K562 (cell line): ENCODE measurements at regions not wholly inside any gene's neighbourhood (a gene's known extent, or its start where the extent isn't known, plus 50 kb on each side); places are given as distances from the start of the nearest gene placed in this dataset.

Experiments used
- ATAC-seq: fragments of 200-7000 bp; cut with Tn5 transposase; 3 replicates; pipeline ENCODE4 v1.9.1; 2020; ENCODE audit warnings: moderate library complexity
- BruUV-seq: library from RNA; stranded (reverse); fragments of 400-500 nt; replicated peaks from 2 replicates; lab custom pipeline; 2021; lab: Mats Ljungman, UMichigan
- CTCF ChIA-PET: fragments of 300-600 bp; formaldehyde crosslinking; extraction: SDS; loops from one replicate; lab custom pipeline; 2021; ENCODE audit warnings: low intra/inter-chr PET ratio; lab: Yijun Ruan, JAX
- POLR2A ChIA-PET: fragments of 300-600, 350-650 bp; sonication (Branson Sonifier 250); formaldehyde crosslinking; extraction: SDS; loops from one replicate; lab custom pipeline; 2021; ENCODE audit warnings: antibody characterized with exemption, inconsistent platforms; lab: Yijun Ruan, JAX
- DNase-seq, 4 experiments: peaks; one replicate each; pipeline versions ENCODE4 v3.0.0 to v3.0.0-alpha.2; 2011 to 2018; ENCODE audit warnings: low spot score in 3 of 4, mixed read lengths in 3 of 4; ENCODE audit errors: extremely low read depth in 1 of 4
- FAIRE-seq: peaks from 2 replicates; lab custom pipeline; 2011; peaks lifted over from hg19 to GRCh38; lab: Jason Lieb, UNC
- H2AFZ ChIP-seq: 2 replicates; pipeline ENCODE4 v1.6.0; 2011; ENCODE audit warnings: low read depth, low read length, control low read depth, inconsistent platforms
- H3K27ac ChIP-seq: fragments of 200-600 bp; 3 replicates; pipeline ENCODE4 v1.8.0; 2011; ENCODE audit warnings: low read depth, mild to moderate bottlenecking, control low read depth, inconsistent platforms, low read length, moderate library complexity, mixed read lengths; ENCODE audit errors: extremely low read depth
- H3K27me3 ChIP-seq, 2 experiments: fragments of 300-600 bp in 1 of 2; 2 replicates in 1 of 2; 3 replicates in 1 of 2; pipeline versions ENCODE4 v1.6.0 to v1.8.0; 2011; ENCODE audit warnings: inconsistent platforms in 2 of 2, low read length in 2 of 2, mild to moderate bottlenecking in 1 of 2, mixed read lengths in 1 of 2, moderate library complexity in 1 of 2; ENCODE audit not compliant: control insufficient read depth in 2 of 2, insufficient read depth in 2 of 2
- H3K36me3 ChIP-seq: fragments of 300-600 bp; 3 replicates; pipeline ENCODE4 v1.8.0; 2011; ENCODE audit warnings: mild to moderate bottlenecking, low read length, inconsistent platforms; ENCODE audit not compliant: control insufficient read depth, insufficient read depth
- H3K4me1 ChIP-seq, 2 experiments: fragments of 200-600 bp in 1 of 2; replicated peaks in 1 of 2; 2 replicates in 1 of 2; 3 replicates in 1 of 2; pipeline versions ENCODE4 v1.5.1 to v1.8.0; 2011; ENCODE audit warnings: inconsistent platforms in 2 of 2, low read length in 2 of 2, mild to moderate bottlenecking in 1 of 2, mixed read lengths in 1 of 2, moderate library complexity in 1 of 2; ENCODE audit not compliant: control insufficient read depth in 2 of 2, insufficient read depth in 2 of 2
- H3K4me2 ChIP-seq: 2 replicates; pipeline ENCODE4 v1.6.1; 2011; ENCODE audit warnings: low read length, control low read depth, inconsistent platforms, mixed read lengths; ENCODE audit not compliant: insufficient read depth
- H3K4me3 ChIP-seq: fragments of 200-600 bp; sonication (generic), shearing (Covaris generic); 2 replicates; pipeline ENCODE4 v1.5.1; 2016; ENCODE audit warnings: control low read depth, inconsistent platforms
- H3K79me2 ChIP-seq: fragments of 200-600 bp; 3 replicates; pipeline ENCODE4 v1.8.0; 2011; ENCODE audit warnings: low read length, inconsistent platforms; ENCODE audit not compliant: control insufficient read depth, insufficient read depth
- H3K9ac ChIP-seq, 2 experiments: 2 replicates each; pipeline versions ENCODE4 v1.6.0 to v1.6.1; 2011; ENCODE audit warnings: low read depth in 2 of 2, low read length in 2 of 2, control low read depth in 1 of 2, inconsistent platforms in 1 of 2, mild to moderate bottlenecking in 1 of 2, mixed read lengths in 1 of 2; ENCODE audit not compliant: insufficient read depth in 1 of 2
- H3K9me1 ChIP-seq: one replicate; pipeline ENCODE4 v1.6.0; 2011; ENCODE audit warnings: inconsistent platforms, mild to moderate bottlenecking, low read length, moderate library complexity; ENCODE audit not compliant: control insufficient read depth, insufficient read depth
- H3K9me3 ChIP-seq: replicated peaks from 2 replicates; pipeline ENCODE4 v1.5.1; 2011; ENCODE audit warnings: low read depth, low read length, inconsistent platforms; ENCODE audit not compliant: control insufficient read depth, insufficient read depth
- H4K20me1 ChIP-seq: replicated peaks from 2 replicates; pipeline ENCODE4 v1.6.1; 2011; ENCODE audit warnings: low read length, inconsistent platforms, mixed read lengths; ENCODE audit not compliant: control insufficient read depth, insufficient read depth
- NR1H2 ChIP-seq: sonication (generic); formaldehyde crosslinking; IDR thresholded peaks from 2 replicates; pipeline ENCODE4 v1.4.0; 2020; ENCODE audit warnings: mild to moderate bottlenecking, missing genetic modification reagents
- PHB ChIP-seq: fragments of 250-450 bp; sonication (Bioruptor Pico); IDR thresholded peaks from 2 replicates; pipeline ENCODE4 v1.5.0; 2021
- SNAPC5 ChIP-seq: fragments of 250-450 bp; sonication (Bioruptor Pico); IDR thresholded peaks from 2 replicates; pipeline ENCODE4 v1.8.0; 2021; ENCODE audit warnings: moderate library complexity, mild to moderate bottlenecking, inconsistent platforms
- TCFL5 ChIP-seq: fragments of 250-450 bp; sonication (Bioruptor Pico); conservative IDR thresholded peaks from 2 replicates; pipeline ENCODE4 v1.6.1; 2021; ENCODE audit warnings: mild to moderate bottlenecking, moderate library complexity, matching md5 sums
- UBTF ChIP-seq, 2 experiments: IDR thresholded peaks; 2 replicates each; pipeline ENCODE4 v1.6.1; 2012; ENCODE audit warnings: improper control_type of control experiment in 2 of 2, low read depth in 2 of 2, low read length in 2 of 2, borderline replicate concordance in 1 of 2
- ZNF41 ChIP-seq: fragments of 250-450 bp; sonication (Bioruptor Pico); conservative IDR thresholded peaks from 2 replicates; pipeline ENCODE4 v1.4.0; 2020; ENCODE audit warnings: mild to moderate bottlenecking
- WGBS: fragments of 100-300 bp; shearing (Covaris generic); methylation state at CpG from one replicate; pipeline ENCODE4 v1.1.6; 2016; ENCODE audit warnings: low coverage, mixed read lengths; ENCODE audit not compliant: insufficient coverage; ENCODE audit errors: missing lambda C conversion rate; 5-methylcytosine and 5-hydroxymethylcytosine counted together
- in situ Hi-C: fragments of 300-500 bp; cut with MboI; formaldehyde crosslinking; loops from 4 replicates; pipeline ENCODE4 v1.15.0; 2018; ENCODE audit warnings: inconsistent platforms, mixed read lengths
- intact Hi-C: fragments of 100-400 bp; cut with micrococcal nuclease; formaldehyde crosslinking; loops from 2 replicates; pipeline ENCODE4 v1.14.2; 2022
- TF ChIP-seq, protein P1 (sequence below): IDR thresholded peaks from 2 replicates; pipeline ENCODE4 v1.6.1; 2011; ENCODE audit warnings: borderline replicate concordance, low read depth, mild to moderate bottlenecking, moderate library complexity, low read length; ENCODE audit not compliant: insufficient read depth, poor library complexity, severe bottlenecking

DNA sequence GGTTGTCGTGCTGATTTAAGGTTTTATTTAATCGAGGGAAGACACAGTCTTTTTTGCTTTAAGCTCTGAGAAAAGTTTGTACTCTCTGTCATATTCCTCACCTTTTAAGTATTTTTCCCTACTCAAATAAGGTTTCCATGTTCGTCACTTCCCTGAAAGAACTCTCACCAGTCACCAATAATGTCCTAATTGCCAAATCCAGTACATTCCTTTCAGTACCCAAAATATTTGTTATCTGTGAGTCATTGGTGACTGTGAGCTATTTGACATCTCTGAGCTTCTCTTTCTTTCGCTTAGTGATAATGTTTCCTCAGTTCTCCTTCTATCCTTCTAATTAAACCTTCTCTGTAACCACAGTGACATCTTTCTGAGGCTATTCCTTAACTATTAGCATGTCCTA is 874.2 kb upstream of the ADGRL2 start:
- CTCF ChIA-PET, result no interaction called here
- no peak for ATAC-seq
- in situ Hi-C loops, result no loop called here

More for the DNA sequence above, 874.2 kb upstream of the ADGRL2 start:
- no TSS peak for BruUV-seq
- WGBS, result 0% methylated on average over 4 of the region's 4 CpGs
- Histone ChIP-seq H3K4me3 (no peak overlapping the region), H2AFZ (no peak overlapping the region), H3K9me3 (no peaks in the 10 kb centered on the region; the same call in 1 of the 2 replicates), H3K79me2 (no peaks in the 10 kb centered on the region), H3K27me3 (no peaks in the 10 kb centered on the region), H3K27ac (no peak overlapping the region), H3K36me3 (no peaks in the 10 kb centered on the region), H3K4me2 (no peak overlapping the region), H3K9ac (no peak overlapping the region), H4K20me1 (no peaks in the 10 kb centered on the region), H3K4me1 (no peaks in the 10 kb centered on the region), H3K9me1 (no peaks in the 10 kb centered on the region)
- POLR2A ChIA-PET, result no interaction called here
- FAIRE-seq, result no peak
- intact Hi-C loops, result no loop called here
- no peak for DNase-seq
- TF ChIP-seq PHB (CRISPR knock-in tag), result no peak
- TF ChIP-seq TCFL5 (CRISPR knock-in tag), result no peak
- TF ChIP-seq SNAPC5 (CRISPR knock-in tag), result no peak
- TF ChIP-seq UBTF (IDR thresholded peaks at IDR 0.05; ENCODE audit: borderline replicate concordance in 1 of 2, low read depth in 2 of 2, low read length in 2 of 2), result no peak
- TF ChIP-seq NR1H2 (CRISPR knock-in tag), result no peak
- TF ChIP-seq, protein P1, sequence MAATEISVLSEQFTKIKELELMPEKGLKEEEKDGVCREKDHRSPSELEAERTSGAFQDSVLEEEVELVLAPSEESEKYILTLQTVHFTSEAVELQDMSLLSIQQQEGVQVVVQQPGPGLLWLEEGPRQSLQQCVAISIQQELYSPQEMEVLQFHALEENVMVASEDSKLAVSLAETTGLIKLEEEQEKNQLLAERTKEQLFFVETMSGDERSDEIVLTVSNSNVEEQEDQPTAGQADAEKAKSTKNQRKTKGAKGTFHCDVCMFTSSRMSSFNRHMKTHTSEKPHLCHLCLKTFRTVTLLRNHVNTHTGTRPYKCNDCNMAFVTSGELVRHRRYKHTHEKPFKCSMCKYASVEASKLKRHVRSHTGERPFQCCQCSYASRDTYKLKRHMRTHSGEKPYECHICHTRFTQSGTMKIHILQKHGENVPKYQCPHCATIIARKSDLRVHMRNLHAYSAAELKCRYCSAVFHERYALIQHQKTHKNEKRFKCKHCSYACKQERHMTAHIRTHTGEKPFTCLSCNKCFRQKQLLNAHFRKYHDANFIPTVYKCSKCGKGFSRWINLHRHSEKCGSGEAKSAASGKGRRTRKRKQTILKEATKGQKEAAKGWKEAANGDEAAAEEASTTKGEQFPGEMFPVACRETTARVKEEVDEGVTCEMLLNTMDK, result no peak
- no peak for TF ChIP-seq ZNF41
